Neural progenitor cell (in vitro differentiated cells): ENCODE measurements at regions not wholly inside any gene's neighbourhood (a gene's known extent, or its start where the extent isn't known, plus 50 kb on each side); places are given as distances from the start of the nearest gene placed in this dataset.

ENCODE experiments used
- EZH2 ChIP-seq: fragments of 200-600 bp; sonication (generic); IDR thresholded peaks from 2 replicates; pipeline ENCODE4 v1.6.1; 2017; ENCODE audit warnings: antibody characterized with exemption, mild to moderate bottlenecking, moderate library complexity
- TF ChIP-seq, protein P1 (sequence below): fragments of 200-600 bp; sonication (generic); IDR thresholded peaks from 2 replicates; pipeline ENCODE4 v1.5.1; 2017; ENCODE audit warnings: antibody characterized with exemption, mild to moderate bottlenecking

- TF ChIP-seq, protein P1, sequence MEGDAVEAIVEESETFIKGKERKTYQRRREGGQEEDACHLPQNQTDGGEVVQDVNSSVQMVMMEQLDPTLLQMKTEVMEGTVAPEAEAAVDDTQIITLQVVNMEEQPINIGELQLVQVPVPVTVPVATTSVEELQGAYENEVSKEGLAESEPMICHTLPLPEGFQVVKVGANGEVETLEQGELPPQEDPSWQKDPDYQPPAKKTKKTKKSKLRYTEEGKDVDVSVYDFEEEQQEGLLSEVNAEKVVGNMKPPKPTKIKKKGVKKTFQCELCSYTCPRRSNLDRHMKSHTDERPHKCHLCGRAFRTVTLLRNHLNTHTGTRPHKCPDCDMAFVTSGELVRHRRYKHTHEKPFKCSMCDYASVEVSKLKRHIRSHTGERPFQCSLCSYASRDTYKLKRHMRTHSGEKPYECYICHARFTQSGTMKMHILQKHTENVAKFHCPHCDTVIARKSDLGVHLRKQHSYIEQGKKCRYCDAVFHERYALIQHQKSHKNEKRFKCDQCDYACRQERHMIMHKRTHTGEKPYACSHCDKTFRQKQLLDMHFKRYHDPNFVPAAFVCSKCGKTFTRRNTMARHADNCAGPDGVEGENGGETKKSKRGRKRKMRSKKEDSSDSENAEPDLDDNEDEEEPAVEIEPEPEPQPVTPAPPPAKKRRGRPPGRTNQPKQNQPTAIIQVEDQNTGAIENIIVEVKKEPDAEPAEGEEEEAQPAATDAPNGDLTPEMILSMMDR: no peak
- no peak for TF ChIP-seq EZH2
Observed at GRCh38 chr4:188680667-188681063, 541.4 kb downstream of the TRIML1 start.
